Putamen (tissue), 1 donor: ENCODE measurements at regions not wholly inside any gene's neighbourhood (a gene's known extent, or its start where the extent isn't known, plus 50 kb on each side); places are given as distances from the start of the nearest gene placed in this dataset.

Experiments used
- DNase-seq: peaks from one replicate; pipeline ENCODE4 v3.0.0-alpha.2; 2016; ENCODE audit warnings: low spot score

DNA sequence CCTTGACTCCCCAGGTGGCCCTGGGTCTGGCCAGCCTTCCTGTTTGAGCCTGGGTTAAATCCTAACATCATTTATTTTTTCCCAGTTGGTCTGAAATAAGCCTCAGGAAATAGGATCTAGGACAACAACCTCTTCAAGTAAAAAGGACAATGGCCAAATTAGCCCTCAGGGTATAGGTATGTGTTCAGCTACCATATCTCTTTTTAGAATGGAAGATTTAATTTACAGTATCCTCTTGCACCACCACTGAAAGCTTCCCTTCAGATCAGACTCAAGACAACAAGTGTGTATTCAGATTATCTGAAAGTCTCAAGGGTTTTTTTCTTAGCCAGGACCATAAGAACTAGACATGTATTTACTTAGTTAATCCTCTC, 61.6 kb upstream of the CXCR4 start:
- DNase-seq: no peak

DNA sequence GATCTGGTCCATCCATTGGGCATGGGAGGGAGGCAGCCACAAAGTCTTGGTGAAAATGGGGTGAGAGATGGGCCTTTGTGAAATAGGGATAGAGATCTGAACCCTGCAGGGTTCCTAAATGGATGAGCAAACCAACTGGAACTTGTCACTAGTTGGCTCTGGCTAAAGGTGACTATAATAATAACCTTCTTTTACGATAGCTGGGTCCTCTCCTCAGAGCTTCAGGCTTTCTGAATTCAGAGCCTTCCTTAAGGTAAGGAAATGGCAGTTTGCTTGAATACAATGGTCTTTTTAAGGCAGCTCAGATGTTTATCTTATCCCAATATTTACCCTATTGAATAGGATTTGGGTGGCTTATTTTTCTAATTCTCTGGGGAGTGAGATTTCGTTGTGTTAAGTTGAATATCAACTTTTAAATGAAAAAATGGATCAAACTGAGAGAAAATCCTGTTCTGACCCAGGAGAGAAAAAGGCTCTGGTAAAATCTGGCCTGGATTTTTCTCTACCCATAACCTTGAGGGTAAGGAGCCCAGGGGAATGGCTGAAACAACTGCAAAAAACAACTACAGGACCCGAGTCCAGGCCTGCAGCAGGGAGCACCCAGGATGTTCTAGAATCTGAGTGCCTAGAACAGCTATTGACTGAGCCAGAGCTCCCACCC, 61.1 kb upstream of the CXCR4 start:
- no peak for DNase-seq

DNA sequence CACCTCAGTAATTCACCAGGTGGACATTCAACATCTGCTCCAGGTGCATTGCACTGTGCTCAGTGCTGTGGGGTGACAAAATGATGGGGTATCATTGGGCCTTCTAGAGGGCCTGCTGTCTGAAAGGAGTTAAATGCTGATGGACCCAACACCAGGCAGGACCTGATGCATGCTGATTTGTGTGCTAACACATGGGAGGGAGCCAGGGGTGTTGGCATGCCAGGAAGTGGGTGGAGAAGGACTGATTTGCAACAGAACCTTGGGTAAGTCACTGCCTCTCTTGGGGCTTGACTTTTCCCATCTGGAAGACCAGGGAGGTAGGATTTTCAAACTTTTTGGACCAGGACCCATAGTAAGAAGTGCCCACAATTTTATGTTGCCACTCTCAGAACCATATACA, 57.9 kb upstream of the CXCR4 start:
- DNase-seq: no peak

DNA sequence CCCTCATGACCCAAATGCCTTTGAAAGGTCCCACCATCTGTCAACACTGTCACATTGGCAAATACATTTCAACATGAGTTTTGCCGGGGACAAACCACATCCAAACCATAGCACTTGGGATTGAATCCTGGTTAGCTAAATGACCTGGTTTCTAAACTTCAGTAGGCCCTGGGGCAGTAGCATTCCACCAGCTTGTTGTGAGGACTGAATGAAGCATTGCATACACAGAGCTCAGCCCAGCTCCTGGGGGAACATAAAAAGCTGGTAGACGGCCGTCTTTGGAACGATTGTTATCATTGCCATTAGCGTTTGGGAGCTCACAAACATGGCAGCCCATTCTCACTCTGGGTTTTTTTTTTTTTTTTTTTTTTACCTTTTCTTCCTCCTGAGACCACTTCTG, 57.5 kb upstream of the CXCR4 start:
- DNase-seq: no peak

DNA sequence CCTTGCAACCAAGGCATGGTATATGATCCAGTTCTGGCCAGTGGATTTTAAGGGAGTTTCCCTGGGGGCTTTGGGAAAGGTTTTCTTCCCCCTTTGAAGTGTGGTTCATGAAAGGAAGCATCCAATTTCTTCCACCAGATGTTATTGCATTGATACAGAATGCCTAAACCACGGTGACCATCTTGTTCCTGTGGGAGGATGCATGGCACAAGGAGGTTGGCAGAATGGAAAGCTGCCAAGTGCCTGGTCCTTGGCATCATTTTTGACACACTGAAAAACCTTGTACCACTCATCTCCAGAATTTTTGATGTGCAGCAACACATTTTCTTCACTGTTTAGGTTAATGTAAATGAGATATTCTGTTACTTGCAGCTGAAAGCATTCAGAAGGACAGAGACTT, 55.2 kb upstream of the CXCR4 start:
- no peak for DNase-seq

DNA sequence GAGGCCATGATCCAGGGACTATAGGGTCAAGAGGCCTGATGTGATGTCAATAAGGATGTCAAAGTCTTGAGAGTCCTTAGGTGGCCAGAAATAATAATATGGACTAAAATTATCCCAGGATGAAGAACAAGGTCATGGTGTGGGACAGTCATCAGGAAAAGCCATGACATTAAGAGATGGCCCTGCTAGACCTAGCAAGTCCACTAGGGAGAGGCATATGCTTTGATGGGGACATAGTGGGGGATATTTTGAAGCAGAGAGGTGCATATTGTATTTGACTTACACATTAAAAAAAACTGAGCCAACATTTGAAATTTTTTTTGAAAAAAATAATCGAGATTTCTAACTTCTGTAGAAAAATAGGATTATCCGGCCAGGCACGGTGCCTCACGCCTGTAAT, 53.3 kb upstream of the CXCR4 start:
- no peak for DNase-seq

DNA sequence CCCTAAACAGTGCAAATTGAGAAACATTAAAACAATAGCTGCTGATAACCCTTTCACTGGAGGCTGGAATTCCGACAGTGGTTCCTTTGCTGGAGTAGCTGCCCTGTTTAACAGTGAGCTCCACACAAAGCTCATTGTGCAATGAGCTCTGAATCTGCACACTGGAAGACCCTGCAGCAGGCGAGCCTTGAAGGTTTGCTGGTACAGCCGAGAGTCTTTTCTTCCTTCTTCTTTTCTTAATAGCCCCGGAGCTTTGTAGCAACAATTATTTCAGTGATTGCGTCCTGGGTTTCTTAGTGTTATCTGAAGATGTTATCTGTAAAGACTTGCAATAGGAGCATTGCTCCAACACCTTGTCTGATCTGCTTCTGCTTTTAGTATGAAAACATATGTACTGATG, 50.8 kb upstream of the CXCR4 start:
- DNase-seq: no peak

DNA sequence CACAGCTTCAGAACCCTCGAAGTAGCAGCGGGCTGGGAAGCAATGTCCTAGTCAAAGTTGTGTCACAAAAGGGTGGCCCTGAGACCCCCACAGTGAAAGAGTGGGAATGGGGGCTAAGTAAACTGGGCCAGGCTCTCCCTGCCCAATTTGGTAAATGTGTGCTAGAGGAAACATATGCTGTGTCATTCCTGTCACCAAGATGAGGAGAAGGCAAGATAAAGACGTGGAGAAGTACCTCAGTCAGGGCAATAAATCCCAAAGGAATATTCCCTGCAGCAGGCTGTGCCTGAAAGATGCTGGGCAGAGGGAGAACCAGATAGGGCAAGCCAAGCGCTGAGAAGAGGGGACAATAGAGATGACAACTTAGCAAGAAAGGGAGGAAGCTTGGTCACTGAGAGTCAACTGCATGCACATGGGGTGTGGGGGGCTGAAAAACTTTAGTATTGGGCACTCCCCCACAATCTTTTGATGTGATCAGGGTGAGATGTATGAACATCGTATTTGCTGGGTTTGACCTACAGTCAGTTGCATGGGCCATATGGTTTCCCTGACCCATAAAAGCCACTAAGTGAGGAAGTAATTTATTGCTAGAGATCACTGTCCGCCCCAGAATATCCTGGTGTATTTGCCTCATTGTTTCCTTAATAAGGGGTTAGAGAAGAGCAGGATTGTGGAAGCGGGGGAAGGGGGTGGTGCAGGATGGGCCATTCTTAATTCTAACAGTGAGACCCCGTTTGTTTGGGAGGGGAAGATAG, 49.9 kb upstream of the CXCR4 start:
- no peak for DNase-seq
